Panc1 (cell line): ENCODE measurements at regions not wholly inside any gene's neighbourhood (a gene's known extent, or its start where the extent isn't known, plus 50 kb on each side); places are given as distances from the start of the nearest gene placed in this dataset.

ENCODE experiments used
- ATAC-seq: fragments of 200-7000 bp; cut with Tn5 transposase; 2 replicates; pipeline ENCODE4 v1.9.1; 2020; ENCODE audit warnings: mild to moderate bottlenecking, moderate library complexity
- BruUV-seq: library from RNA; stranded (reverse); fragments of 400-500 nt; replicated peaks from 2 replicates; lab custom pipeline; 2021; lab: Mats Ljungman, UMichigan
- CTCF ChIA-PET: fragments of 300-600 bp; sonication (Branson Sonifier 250); formaldehyde crosslinking; loops from one replicate; lab custom pipeline; 2022; ENCODE audit warnings: antibody characterized with exemption; lab: Charles Lee
- POLR2A ChIA-PET: fragments of 300-600 bp; sonication (Branson Sonifier 250); formaldehyde crosslinking; loops from one replicate; lab custom pipeline; 2022; ENCODE audit warnings: antibody characterized with exemption; lab: Charles Lee
- DNase-seq: peaks from one replicate; pipeline ENCODE4 v3.0.0-alpha.2; 2010; ENCODE audit warnings: low read depth, low spot score
- H3K27ac ChIP-seq: 2 replicates; pipeline ENCODE4 v1.5.1; 2011; ENCODE audit warnings: mild to moderate bottlenecking, low read length, inconsistent platforms
- H3K27me3 ChIP-seq: fragments of 200-500 bp; sonication (Bioruptor generic); 2 replicates; pipeline ENCODE4 v1.6.0; 2014; ENCODE audit warnings: low read length, inconsistent platforms; ENCODE audit not compliant: control insufficient read depth, insufficient read depth
- H3K36me3 ChIP-seq: fragments of 200-500 bp; sonication (Bioruptor generic); 2 replicates; pipeline ENCODE4 v1.5.1; 2014; ENCODE audit warnings: inconsistent platforms, mild to moderate bottlenecking, low read length, moderate library complexity; ENCODE audit not compliant: control insufficient read depth, insufficient read depth
- H3K4me1 ChIP-seq: 2 replicates; pipeline ENCODE4 v1.5.1; 2011; ENCODE audit warnings: inconsistent platforms, mild to moderate bottlenecking, low read length, moderate library complexity; ENCODE audit not compliant: control insufficient read depth, insufficient read depth
- H3K4me3 ChIP-seq, 2 experiments: 2 replicates each; pipeline ENCODE4 v1.5.1; 2011 to 2012; ENCODE audit warnings: low read depth in 2 of 2, low read length in 2 of 2, mild to moderate bottlenecking in 2 of 2, inconsistent platforms in 1 of 2, moderate library complexity in 1 of 2
- H3K9me3 ChIP-seq: fragments of 200-500 bp; sonication (Bioruptor generic); 2 replicates; pipeline ENCODE4 v1.5.1; 2014; ENCODE audit warnings: low read depth, mild to moderate bottlenecking, inconsistent platforms, low read length, moderate library complexity; ENCODE audit not compliant: control insufficient read depth, insufficient read depth
- POLR2AphosphoS5 ChIP-seq: IDR thresholded peaks from 2 replicates; pipeline ENCODE4 v1.6.1; 2012; ENCODE audit warnings: mild to moderate bottlenecking, low read depth, low read length, moderate library complexity
- SIN3A ChIP-seq: IDR thresholded peaks from 2 replicates; pipeline ENCODE4 v1.6.1; 2012; ENCODE audit warnings: low read depth, mild to moderate bottlenecking, low read length, moderate library complexity, borderline replicate concordance; ENCODE audit not compliant: insufficient read depth
- TCF7L2 ChIP-seq: IDR thresholded peaks from 2 replicates; pipeline ENCODE4 v1.6.1; 2011; ENCODE audit warnings: mild to moderate bottlenecking, low read depth, low read length, inconsistent platforms
- in situ Hi-C: cut with HindIII; loops from 2 replicates; pipeline ENCODE4 v1.10.0; 2016; ENCODE audit warnings: low sequenced_read_pairs, low pct_unique_long_range_greater_than_20kb
- intact Hi-C: fragments of 100-400 bp; cut with micrococcal nuclease; formaldehyde crosslinking; loops from one replicate; pipeline ENCODE4 v1.10.0; 2022; ENCODE audit not compliant: unreplicated experiment
- TF ChIP-seq, protein P1 (sequence below): fragments of 450-650 bp; IDR thresholded peaks from 2 replicates; pipeline ENCODE4 v1.5.1; 2017; ENCODE audit warnings: mild to moderate bottlenecking
- TF ChIP-seq, protein P2 (sequence below), 2 experiments: IDR thresholded peaks; 2 replicates each; pipeline ENCODE4 v1.6.1; 2011 to 2012; ENCODE audit warnings: low read depth in 2 of 2, control low read depth in 1 of 2, low read length in 1 of 2, mild to moderate bottlenecking in 1 of 2, moderate library complexity in 1 of 2; ENCODE audit not compliant: insufficient read depth in 1 of 2

DNA sequence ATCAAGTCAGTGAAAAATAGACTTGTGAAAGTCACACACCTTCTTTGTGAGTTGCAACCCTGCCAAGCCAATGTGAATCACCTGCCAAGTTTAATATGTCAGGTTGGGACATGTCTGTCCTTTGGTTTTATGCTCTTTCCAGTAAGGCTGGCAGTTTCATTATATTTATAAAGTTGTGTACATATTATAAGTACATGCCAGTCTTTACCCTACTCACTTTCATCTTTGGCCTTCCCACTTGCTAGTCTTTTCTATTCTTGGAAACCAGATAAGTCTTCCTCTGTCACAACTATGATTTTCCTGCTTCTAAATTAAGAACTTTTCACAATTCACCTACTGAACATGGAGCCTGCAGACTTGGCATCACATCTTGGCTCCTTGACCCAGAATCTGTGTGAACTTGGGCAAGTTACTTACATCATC is 680.7 kb upstream of the BOD1L1 start:
- ATAC-seq (no peak), DNase-seq (no peak)
- Histone ChIP-seq H3K27me3 (no peaks in the 10 kb centered on the region), H3K4me3 (no peak overlapping the region), H3K4me1 (no peaks in the 10 kb centered on the region), H3K27ac (no peak overlapping the region), H3K9me3 (no peaks in the 10 kb centered on the region), H3K36me3 (no peaks in the 10 kb centered on the region)
- TF ChIP-seq SIN3A = no peak
- TF ChIP-seq, protein P1, sequence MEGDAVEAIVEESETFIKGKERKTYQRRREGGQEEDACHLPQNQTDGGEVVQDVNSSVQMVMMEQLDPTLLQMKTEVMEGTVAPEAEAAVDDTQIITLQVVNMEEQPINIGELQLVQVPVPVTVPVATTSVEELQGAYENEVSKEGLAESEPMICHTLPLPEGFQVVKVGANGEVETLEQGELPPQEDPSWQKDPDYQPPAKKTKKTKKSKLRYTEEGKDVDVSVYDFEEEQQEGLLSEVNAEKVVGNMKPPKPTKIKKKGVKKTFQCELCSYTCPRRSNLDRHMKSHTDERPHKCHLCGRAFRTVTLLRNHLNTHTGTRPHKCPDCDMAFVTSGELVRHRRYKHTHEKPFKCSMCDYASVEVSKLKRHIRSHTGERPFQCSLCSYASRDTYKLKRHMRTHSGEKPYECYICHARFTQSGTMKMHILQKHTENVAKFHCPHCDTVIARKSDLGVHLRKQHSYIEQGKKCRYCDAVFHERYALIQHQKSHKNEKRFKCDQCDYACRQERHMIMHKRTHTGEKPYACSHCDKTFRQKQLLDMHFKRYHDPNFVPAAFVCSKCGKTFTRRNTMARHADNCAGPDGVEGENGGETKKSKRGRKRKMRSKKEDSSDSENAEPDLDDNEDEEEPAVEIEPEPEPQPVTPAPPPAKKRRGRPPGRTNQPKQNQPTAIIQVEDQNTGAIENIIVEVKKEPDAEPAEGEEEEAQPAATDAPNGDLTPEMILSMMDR = no peak
- TF ChIP-seq TCF7L2 = no peak
- TF ChIP-seq, protein P2, sequence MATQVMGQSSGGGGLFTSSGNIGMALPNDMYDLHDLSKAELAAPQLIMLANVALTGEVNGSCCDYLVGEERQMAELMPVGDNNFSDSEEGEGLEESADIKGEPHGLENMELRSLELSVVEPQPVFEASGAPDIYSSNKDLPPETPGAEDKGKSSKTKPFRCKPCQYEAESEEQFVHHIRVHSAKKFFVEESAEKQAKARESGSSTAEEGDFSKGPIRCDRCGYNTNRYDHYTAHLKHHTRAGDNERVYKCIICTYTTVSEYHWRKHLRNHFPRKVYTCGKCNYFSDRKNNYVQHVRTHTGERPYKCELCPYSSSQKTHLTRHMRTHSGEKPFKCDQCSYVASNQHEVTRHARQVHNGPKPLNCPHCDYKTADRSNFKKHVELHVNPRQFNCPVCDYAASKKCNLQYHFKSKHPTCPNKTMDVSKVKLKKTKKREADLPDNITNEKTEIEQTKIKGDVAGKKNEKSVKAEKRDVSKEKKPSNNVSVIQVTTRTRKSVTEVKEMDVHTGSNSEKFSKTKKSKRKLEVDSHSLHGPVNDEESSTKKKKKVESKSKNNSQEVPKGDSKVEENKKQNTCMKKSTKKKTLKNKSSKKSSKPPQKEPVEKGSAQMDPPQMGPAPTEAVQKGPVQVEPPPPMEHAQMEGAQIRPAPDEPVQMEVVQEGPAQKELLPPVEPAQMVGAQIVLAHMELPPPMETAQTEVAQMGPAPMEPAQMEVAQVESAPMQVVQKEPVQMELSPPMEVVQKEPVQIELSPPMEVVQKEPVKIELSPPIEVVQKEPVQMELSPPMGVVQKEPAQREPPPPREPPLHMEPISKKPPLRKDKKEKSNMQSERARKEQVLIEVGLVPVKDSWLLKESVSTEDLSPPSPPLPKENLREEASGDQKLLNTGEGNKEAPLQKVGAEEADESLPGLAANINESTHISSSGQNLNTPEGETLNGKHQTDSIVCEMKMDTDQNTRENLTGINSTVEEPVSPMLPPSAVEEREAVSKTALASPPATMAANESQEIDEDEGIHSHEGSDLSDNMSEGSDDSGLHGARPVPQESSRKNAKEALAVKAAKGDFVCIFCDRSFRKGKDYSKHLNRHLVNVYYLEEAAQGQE (IDR thresholded peaks at IDR 0.05; ENCODE audit: insufficient read depth in 1 of 2, low read depth in 2 of 2, low read length in 1 of 2) = no peak
- no peak for TF ChIP-seq POLR2AphosphoS5
- no TSS peak for BruUV-seq
- POLR2A ChIA-PET = no interaction called here
- intact Hi-C loops = no loop called here
- in situ Hi-C loops = no loop called here
- CTCF ChIA-PET = no interaction called here

DNA sequence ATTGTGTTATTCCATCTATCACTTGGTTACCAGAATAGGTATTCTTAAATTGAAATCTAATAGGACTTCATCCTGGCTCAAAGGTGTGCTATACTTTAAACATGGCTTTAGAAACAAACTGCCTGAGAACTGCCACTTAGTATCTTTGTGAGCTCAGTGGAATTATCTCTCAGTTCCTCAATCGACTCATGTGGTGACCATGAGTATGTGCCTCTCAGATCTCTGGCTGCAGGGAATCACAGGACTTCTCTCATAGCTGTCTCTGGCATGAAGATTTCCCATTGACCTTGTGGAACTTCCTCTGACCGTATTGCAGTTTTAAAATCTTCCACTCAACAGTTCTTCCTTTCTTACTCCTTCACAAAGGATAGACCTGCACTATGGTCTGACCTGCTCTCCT is 681.9 kb upstream of the BOD1L1 start:
- ChIA-PET POLR2A (no interaction called here), CTCF (no interaction called here)
- no peaks in the 10 kb centered on the region for H3K4me1 ChIP-seq
- H3K9me3 ChIP-seq = no peaks in the 10 kb centered on the region
- no peaks in the 10 kb centered on the region for H3K36me3 ChIP-seq
- H3K27me3 ChIP-seq = no peaks in the 10 kb centered on the region
- TF ChIP-seq TCF7L2 (no peak), POLR2AphosphoS5 (no peak), SIN3A (no peak)
- TF ChIP-seq, protein P1 = no peak
- TF ChIP-seq, protein P2 (IDR thresholded peaks at IDR 0.05; ENCODE audit: insufficient read depth in 1 of 2, low read depth in 2 of 2, low read length in 1 of 2) = no peak
- in situ Hi-C loops = no loop called here
- no peak overlapping the region for H3K4me3 ChIP-seq
- BruUV-seq = no TSS peak
- intact Hi-C loops = no loop called here
- no peak for DNase-seq
- no peak for ATAC-seq
- H3K27ac ChIP-seq = no peak overlapping the region
